Breast epithelium (tissue), 4 donors: ENCODE measurements at regions not wholly inside any gene's neighbourhood (a gene's known extent, or its start where the extent isn't known, plus 50 kb on each side); places are given as distances from the start of the nearest gene placed in this dataset.

ENCODE experiments used
- DNase-seq, 2 donors: peaks; one replicate each; pipeline ENCODE4 v3.0.0-alpha.2; 2019; ENCODE audit warnings: low spot score in 2 of 2
- H3K27ac ChIP-seq, 2 donors: fragments of 200-600 bp; sonication (generic) in 1 of 2; one replicate each; pipeline ENCODE4 v1.5.1; 2016 to 2019; ENCODE audit warnings: mild to moderate bottlenecking in 1 of 2
- H3K27me3 ChIP-seq, 2 donors: fragments of 200-600 bp; sonication (generic) in 1 of 2; one replicate each; pipeline versions ENCODE4 v1.5.1 to v1.6.0; 2017 to 2019; ENCODE audit warnings: control low read depth in 1 of 2, mild to moderate bottlenecking in 1 of 2
- H3K36me3 ChIP-seq: fragments of 200-600 bp; one replicate; pipeline ENCODE4 v1.5.1; 2019
- H3K4me1 ChIP-seq, 2 donors: fragments of 200-600 bp; sonication (generic); one replicate each; pipeline ENCODE4 v1.5.1; 2016 to 2019; ENCODE audit warnings: control low read depth in 1 of 2
- H3K4me3 ChIP-seq, 3 donors: fragments of 200-600 bp; sonication (generic); 1 replicate in 2 of 3; 2 replicates in 1 of 3; pipeline ENCODE4 v1.5.1; 2016 to 2019; ENCODE audit warnings: mild to moderate bottlenecking in 3 of 3, moderate library complexity in 2 of 3
- H3K9me3 ChIP-seq, 2 donors: fragments of 200-600 bp; sonication (generic) in 1 of 2; one replicate each; pipeline ENCODE4 v1.5.1; 2016 to 2019; ENCODE audit warnings: control low read depth in 1 of 2
- POLR2A ChIP-seq: fragments of 450-650 bp; IDR thresholded peaks from one replicate; pipeline ENCODE4 v1.6.1; 2016; ENCODE audit warnings: antibody characterized with exemption, mild to moderate bottlenecking, moderate library complexity
- POLR2AphosphoS5 ChIP-seq, 3 donors: sonication (generic); formaldehyde crosslinking; IDR thresholded peaks; one replicate each; pipeline ENCODE4 v1.6.1; 2017; ENCODE audit warnings: antibody characterized with exemption in 3 of 3
- intact Hi-C: fragments of 100-400 bp; cut with DNase I; formaldehyde crosslinking; loops from one replicate; pipeline ENCODE4 v1.15.1; 2023; ENCODE audit warnings: low total_unique reads
- TF ChIP-seq, protein P1 (sequence below), 3 donors: fragments of 450-650 bp; IDR thresholded peaks; one replicate each; pipeline ENCODE4 v1.5.1; 2016 to 2017; ENCODE audit warnings: antibody characterized with exemption in 3 of 3, mild to moderate bottlenecking in 3 of 3, moderate library complexity in 3 of 3

DNA sequence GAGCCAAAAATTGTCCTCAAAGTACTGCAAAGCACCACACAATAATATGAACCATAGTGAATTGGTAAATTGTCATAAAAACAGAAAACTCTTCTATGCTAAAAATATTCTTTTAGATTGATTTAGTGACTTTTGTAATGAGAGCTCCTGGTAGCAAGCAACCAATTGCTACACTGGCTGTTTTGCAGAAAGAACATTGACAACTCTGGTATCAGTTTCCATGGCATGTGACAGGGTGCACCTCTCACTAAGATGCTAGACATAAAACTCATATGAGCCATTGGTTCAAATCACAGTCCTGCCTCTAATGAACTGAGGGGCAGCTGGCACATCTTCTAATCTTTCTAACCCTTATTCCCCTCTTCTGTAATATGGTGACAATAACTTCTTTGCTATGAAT lies 212.2 kb downstream of the HS3ST1 start:
- TF ChIP-seq POLR2AphosphoS5 (IDR thresholded peaks at IDR 0.05) = no peak
- no peak for TF ChIP-seq POLR2A
- TF ChIP-seq, protein P1, sequence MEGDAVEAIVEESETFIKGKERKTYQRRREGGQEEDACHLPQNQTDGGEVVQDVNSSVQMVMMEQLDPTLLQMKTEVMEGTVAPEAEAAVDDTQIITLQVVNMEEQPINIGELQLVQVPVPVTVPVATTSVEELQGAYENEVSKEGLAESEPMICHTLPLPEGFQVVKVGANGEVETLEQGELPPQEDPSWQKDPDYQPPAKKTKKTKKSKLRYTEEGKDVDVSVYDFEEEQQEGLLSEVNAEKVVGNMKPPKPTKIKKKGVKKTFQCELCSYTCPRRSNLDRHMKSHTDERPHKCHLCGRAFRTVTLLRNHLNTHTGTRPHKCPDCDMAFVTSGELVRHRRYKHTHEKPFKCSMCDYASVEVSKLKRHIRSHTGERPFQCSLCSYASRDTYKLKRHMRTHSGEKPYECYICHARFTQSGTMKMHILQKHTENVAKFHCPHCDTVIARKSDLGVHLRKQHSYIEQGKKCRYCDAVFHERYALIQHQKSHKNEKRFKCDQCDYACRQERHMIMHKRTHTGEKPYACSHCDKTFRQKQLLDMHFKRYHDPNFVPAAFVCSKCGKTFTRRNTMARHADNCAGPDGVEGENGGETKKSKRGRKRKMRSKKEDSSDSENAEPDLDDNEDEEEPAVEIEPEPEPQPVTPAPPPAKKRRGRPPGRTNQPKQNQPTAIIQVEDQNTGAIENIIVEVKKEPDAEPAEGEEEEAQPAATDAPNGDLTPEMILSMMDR (IDR thresholded peaks at IDR 0.05) = no peak
- H3K27ac ChIP-seq = no peak overlapping the region

DNA sequence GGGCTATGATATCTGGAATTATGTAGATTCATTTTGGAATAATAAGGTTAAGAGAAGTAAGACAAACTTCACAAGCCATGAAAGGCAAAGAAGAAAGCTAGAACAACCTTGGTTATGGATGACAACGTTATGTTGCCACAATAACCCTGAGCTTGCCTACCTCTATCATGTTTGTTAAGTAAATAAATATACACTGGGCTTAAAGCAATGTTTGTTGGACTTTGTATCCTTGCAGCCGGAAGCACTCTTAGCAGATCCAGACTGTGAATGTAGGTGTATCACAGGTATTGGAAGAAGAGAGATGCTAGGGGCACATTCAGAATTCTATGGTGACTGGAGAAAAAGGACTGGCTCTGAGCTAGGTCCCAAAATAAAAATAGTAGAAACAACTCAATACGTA lies 214.4 kb downstream of the HS3ST1 start:
- H3K4me1 ChIP-seq = no peaks in the 10 kb centered on the region
- no peak overlapping the region for H3K27ac ChIP-seq
- intact Hi-C loops = no loop called here
- no peak overlapping the region for H3K4me3 ChIP-seq
- TF ChIP-seq POLR2A (no peak), POLR2AphosphoS5 (IDR thresholded peaks at IDR 0.05) (no peak)
- TF ChIP-seq, protein P1 (IDR thresholded peaks at IDR 0.05) = no peak
- peaks cover 0 to 4% of the 10 kb centered on the region in 2 donors for H3K9me3 ChIP-seq
- DNase-seq = no peak
- no peaks in the 10 kb centered on the region for H3K27me3 ChIP-seq
- no peaks in the 10 kb centered on the region for H3K36me3 ChIP-seq

More for the DNA sequence above, 212.2 kb downstream of the HS3ST1 start:
- Histone ChIP-seq H3K27me3 (no peaks in the 10 kb centered on the region), H3K4me3 (no peak overlapping the region), H3K36me3 (no peaks in the 10 kb centered on the region), H3K9me3 (no peaks in the 10 kb centered on the region), H3K4me1 (no peaks in the 10 kb centered on the region)
- intact Hi-C loops = no loop called here
- DNase-seq = no peak

DNA sequence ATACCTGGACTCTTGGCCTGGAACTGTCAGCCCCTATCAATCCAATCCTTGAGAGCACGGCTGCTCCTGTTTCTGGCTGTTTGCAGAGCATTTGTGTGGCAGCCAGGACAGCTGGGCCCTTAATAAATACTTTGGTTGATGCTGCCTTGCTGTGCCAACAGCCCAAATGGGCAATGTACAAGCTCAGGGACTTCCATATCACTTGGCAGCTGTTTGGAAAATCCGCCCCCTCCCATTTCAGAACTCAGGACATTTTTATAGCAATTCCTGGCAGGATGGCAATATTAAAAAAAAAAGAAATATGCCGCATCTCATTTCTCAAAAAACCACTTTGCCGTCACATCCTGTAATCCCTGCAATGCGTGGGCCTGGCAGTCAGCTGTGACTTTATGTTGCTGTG lies 218.9 kb downstream of the HS3ST1 start:
- no peak overlapping the region for H3K27ac ChIP-seq
- H3K9me3 ChIP-seq = peaks cover 4 to 10% of the 10 kb centered on the region in 2 donors
- H3K4me1 ChIP-seq = no peaks in the 10 kb centered on the region
- intact Hi-C loops = no loop called here
- H3K27me3 ChIP-seq = no peaks in the 10 kb centered on the region
- TF ChIP-seq POLR2AphosphoS5 (IDR thresholded peaks at IDR 0.05) (no peak), POLR2A (no peak)
- TF ChIP-seq, protein P1 (IDR thresholded peaks at IDR 0.05) = no peak
- peaks cover under 1% of the 10 kb centered on the region for H3K36me3 ChIP-seq
- H3K4me3 ChIP-seq = no peak overlapping the region
- DNase-seq = no peak

DNA sequence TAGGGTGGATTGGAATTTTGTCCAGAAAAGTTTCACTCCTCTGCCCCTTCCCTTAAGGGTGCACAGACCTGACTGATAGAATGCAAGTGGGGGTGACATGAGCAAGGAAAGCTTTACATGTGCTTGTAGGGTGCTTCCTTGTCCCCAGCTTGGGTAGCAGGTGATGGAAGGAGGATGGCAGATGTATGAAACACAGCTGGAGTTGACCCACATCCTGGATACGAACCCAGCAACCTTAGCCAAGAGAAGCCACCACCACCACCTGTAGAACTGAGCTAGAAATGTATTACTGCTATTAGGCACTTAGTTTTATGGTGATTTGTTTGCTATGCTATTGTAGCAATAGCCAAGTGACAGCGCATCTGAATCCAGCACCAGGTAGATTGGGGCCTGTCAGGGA lies 227.4 kb downstream of the HS3ST1 start:
- H3K4me1 ChIP-seq = no peaks in the 10 kb centered on the region
- no peak for DNase-seq
- TF ChIP-seq, protein P1 (IDR thresholded peaks at IDR 0.05) = no peak
- TF ChIP-seq POLR2AphosphoS5 (IDR thresholded peaks at IDR 0.05) = no peak
- no peak for TF ChIP-seq POLR2A
- no peaks in the 10 kb centered on the region for H3K27me3 ChIP-seq
- H3K36me3 ChIP-seq = peaks cover 3% of the 10 kb centered on the region
- no peak overlapping the region for H3K4me3 ChIP-seq
- intact Hi-C loops = no loop called here
- H3K9me3 ChIP-seq = no peaks in the 10 kb centered on the region
- H3K27ac ChIP-seq = no peak overlapping the region

DNA sequence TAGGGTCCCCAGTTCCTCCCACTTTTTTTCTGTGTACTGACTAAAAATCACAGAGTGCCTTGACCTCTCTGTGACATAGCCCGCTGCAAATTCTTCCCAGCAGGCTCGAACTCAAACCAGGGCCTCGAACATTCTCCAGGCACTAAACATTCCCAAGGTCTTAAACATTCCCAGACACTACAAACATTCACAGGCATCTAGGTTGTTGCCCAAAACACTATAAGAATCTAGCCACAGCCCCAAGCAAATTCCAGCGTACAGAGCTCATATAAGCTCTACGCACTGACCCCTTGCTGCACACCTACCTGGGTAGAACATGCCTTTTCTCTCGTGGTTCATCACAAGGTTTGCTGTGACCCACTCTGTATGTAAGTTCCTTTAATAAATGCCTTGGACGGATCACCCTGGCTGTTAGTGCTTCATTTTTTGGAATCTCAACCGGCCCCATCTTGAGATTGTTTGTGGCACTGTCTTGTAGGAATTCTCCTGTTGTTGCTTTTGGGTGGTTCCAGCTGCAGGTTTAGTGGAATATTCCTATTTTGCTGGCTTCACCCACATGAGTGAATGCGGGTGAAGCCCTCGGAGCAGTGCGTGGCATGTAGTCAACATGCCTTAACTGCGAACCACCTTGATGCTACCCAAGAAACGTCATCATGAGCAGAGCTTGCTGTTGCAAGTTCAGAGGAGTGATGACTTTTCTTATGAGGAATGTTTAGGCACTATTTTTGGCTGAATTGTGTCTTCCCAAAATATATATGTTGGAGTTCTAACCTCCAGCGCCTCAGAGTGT lies 230.0 kb downstream of the HS3ST1 start:
- H3K27me3 ChIP-seq = no peaks in the 10 kb centered on the region
- no peak overlapping the region for H3K27ac ChIP-seq
- H3K4me1 ChIP-seq = no peaks in the 10 kb centered on the region
- H3K4me3 ChIP-seq = no peak overlapping the region
- H3K36me3 ChIP-seq = no peaks in the 10 kb centered on the region
- H3K9me3 ChIP-seq = no peaks in the 10 kb centered on the region
- no peak for DNase-seq
- intact Hi-C loops = no loop called here
- TF ChIP-seq, protein P1 (IDR thresholded peaks at IDR 0.05) = no peak
- TF ChIP-seq POLR2AphosphoS5 (IDR thresholded peaks at IDR 0.05) = no peak
- TF ChIP-seq POLR2A = no peak
